Stomach (tissue), 8 donors: ENCODE measurements at regions not wholly inside any gene's neighbourhood (a gene's known extent, or its start where the extent isn't known, plus 50 kb on each side); places are given as distances from the start of the nearest gene placed in this dataset.
A peak's percentile ranks its signal among the peaks of the same experiment; 100 is the strongest.
"Not testable (repeated sequence)": the region's sequence is repeated elsewhere in the genome, so short reads cannot be mapped to it uniquely, and the experiment has no call there.

ENCODE experiments used
- DNase-seq, 2 donors: peaks; one replicate each; pipeline versions ENCODE4 v3.0.0 to v3.0.0-alpha.2; 2013 to 2019
- H3K27ac ChIP-seq, 5 donors: fragments of 200-600 bp in 4 of 5; sonication (generic) in 4 of 5; one replicate each; pipeline ENCODE4 v1.5.1; 2013 to 2019; ENCODE audit warnings: mild to moderate bottlenecking in 1 of 5, moderate library complexity in 1 of 5
- H3K27me3 ChIP-seq, 3 donors: fragments of 200-600 bp; sonication (generic); one replicate each; pipeline ENCODE4 v1.5.1; 2017 to 2019; ENCODE audit warnings: mixed run types in 1 of 3
- H3K36me3 ChIP-seq, 4 donors: fragments of 200-600 bp; sonication (generic); 1 replicate in 3 of 4; 2 replicates in 1 of 4; pipeline ENCODE4 v1.5.1; 2016 to 2019
- H3K4me1 ChIP-seq, 4 donors: fragments of 200-600 bp; sonication (generic); one replicate each; pipeline ENCODE4 v1.5.1; 2016 to 2019
- H3K4me3 ChIP-seq, 4 donors: fragments of 200-600 bp; sonication (generic) in 3 of 4; one replicate each; pipeline ENCODE4 v1.5.1; 2016 to 2019; ENCODE audit warnings: mild to moderate bottlenecking in 1 of 4
- H3K9me3 ChIP-seq, 4 donors: fragments of 200-600 bp; sonication (generic); one replicate each; pipeline ENCODE4 v1.5.1; 2016 to 2019
- CTCF ChIP-seq, 7 experiments: fragments of 450-650 bp in 4 of 7; fragments of 200-600 bp in 3 of 7; sonication (generic) in 3 of 7; IDR thresholded peaks; one replicate each; pipeline ENCODE4 v1.5.1; 2016 to 2019; ENCODE audit warnings: antibody characterized with exemption in 7 of 7, control low read depth in 2 of 7, mild to moderate bottlenecking in 1 of 7
- EP300 ChIP-seq: sonication (generic); formaldehyde crosslinking; IDR thresholded peaks from one replicate; pipeline ENCODE4 v1.6.1; 2017; ENCODE audit warnings: antibody characterized with exemption
- POLR2A ChIP-seq, 4 donors: fragments of 450-650 bp; IDR thresholded peaks; one replicate each; pipeline ENCODE4 v1.6.1; 2016; ENCODE audit warnings: antibody characterized with exemption in 4 of 4, control low read depth in 2 of 4, mild to moderate bottlenecking in 1 of 4, moderate library complexity in 1 of 4
- POLR2AphosphoS5 ChIP-seq, 3 donors: sonication (generic); formaldehyde crosslinking; IDR thresholded peaks; one replicate each; pipeline ENCODE4 v1.6.1; 2016; ENCODE audit warnings: antibody characterized with exemption in 3 of 3
- WGBS, 5 donors: extraction: QIAGEN DNeasy Blood & Tissue Kit in 3 of 5; methylation state at CpG; one replicate each; pipeline versions ENCODE4 v1.1.5 to v1.1.7; 2013 to 2018; 5-methylcytosine and 5-hydroxymethylcytosine counted together
- intact Hi-C: fragments of 100-400 bp; cut with DNase I; formaldehyde crosslinking; loops from one replicate; pipeline ENCODE4 v1.15.1; 2023; ENCODE audit warnings: low total_unique reads
- donor health status: healthy with polysubstance abuse.
- donor health status: Bipolar disorder and iron deficiency.
- donor health status: healthy.

GRCh38 chr12:89228491-89228890 is 123.8 kb downstream of the DUSP6 start:
- intact Hi-C loops = no loop called here
- Histone ChIP-seq H3K27me3 (no peaks in the 10 kb centered on the region), H3K4me3 (no peak overlapping the region), H3K4me1 (peaks cover 9 to 17% (median 12%) of the 10 kb centered on the region in 4 donors), H3K27ac (no peak overlapping the region), H3K36me3 (no peaks in the 10 kb centered on the region), H3K9me3 (no peaks in the 10 kb centered on the region)
- 61 to 94% (median 77%) methylated on average over 3 of the region's 3 CpGs for WGBS, 5 donors
- no peak for TF ChIP-seq POLR2A (IDR thresholded peaks at IDR 0.05)
- no peak for TF ChIP-seq POLR2AphosphoS5 (IDR thresholded peaks at IDR 0.05)
- no peak for TF ChIP-seq EP300
- no peak for TF ChIP-seq CTCF (IDR thresholded peaks at IDR 0.05)
- no peak for DNase-seq

GRCh38 chr12:89227774-89228173 is 124.5 kb downstream of the DUSP6 start:
- no peaks in the 10 kb centered on the region for H3K9me3 ChIP-seq
- TF ChIP-seq EP300 (no peak), POLR2A (IDR thresholded peaks at IDR 0.05) (no peak), POLR2AphosphoS5 (IDR thresholded peaks at IDR 0.05) (no peak), CTCF (IDR thresholded peaks at IDR 0.05) (no peak)
- H3K4me3 ChIP-seq = no peak overlapping the region
- no peak overlapping the region for H3K27ac ChIP-seq
- intact Hi-C loops = no loop called here
- H3K4me1 ChIP-seq = peaks cover 9 to 17% (median 12%) of the 10 kb centered on the region in 4 donors
- DNase-seq = no peak
- no peaks in the 10 kb centered on the region for H3K27me3 ChIP-seq
- no peaks in the 10 kb centered on the region for H3K36me3 ChIP-seq
- 85 to 97% (median 94%) methylated on average over 2 of the region's 2 CpGs for WGBS, 5 donors

DNA sequence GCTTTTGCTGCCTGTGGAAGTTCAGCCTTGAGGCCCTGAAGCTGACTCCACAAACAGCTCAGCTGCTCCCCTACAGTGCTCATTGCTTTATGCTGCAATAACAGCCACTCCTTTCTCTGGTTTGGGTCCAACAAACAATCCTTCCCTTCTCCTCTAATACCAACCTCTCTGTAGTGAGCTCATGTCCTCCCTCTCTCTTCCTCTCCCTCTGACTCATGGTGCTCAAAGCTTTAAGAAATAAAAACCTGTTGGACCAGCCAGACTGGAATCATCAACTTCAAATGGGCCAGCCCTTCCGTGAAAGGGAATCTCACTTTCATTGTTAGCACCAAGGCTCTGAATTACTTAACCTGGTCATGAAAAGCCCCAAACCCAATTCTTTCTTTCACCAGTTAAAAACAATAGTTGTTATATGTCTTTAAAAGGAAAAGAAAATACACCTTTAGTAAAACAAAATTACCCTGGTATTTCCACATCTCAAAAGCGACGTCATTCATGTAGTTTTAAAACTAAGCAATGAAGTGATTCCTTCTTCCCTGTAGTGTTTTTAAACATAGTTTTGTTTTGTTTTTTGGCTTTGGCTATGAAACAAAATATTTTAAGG is 126.4 kb downstream of the DUSP6 start:
- intact Hi-C loops = no loop called here
- no peak overlapping the region for H3K4me3 ChIP-seq
- 36 to 53% (median 41%) methylated on average over 3 of the region's 3 CpGs for WGBS, 5 donors
- no peaks in the 10 kb centered on the region for H3K36me3 ChIP-seq
- peak overlapping the region; percentile 21 to 62 (median 49) for H3K27ac ChIP-seq
- H3K4me1 ChIP-seq = peaks cover 9 to 17% (median 12%) of the 10 kb centered on the region in 4 donors
- no peaks in the 10 kb centered on the region for H3K27me3 ChIP-seq
- H3K9me3 ChIP-seq = no peaks in the 10 kb centered on the region
- peak in 2 of 3 donors; percentile 80 to 91 for TF ChIP-seq POLR2AphosphoS5 (IDR thresholded peaks at IDR 0.05)
- TF ChIP-seq POLR2A (IDR thresholded peaks at IDR 0.05) = no peak
- DNase-seq = peak; percentile 62 to 93

GRCh38 chr12:89225401-89225800 is 126.9 kb downstream of the DUSP6 start:
- TF ChIP-seq EP300 (no peak), POLR2AphosphoS5 (IDR thresholded peaks at IDR 0.05) (no peak), POLR2A (IDR thresholded peaks at IDR 0.05) (no peak), CTCF (IDR thresholded peaks at IDR 0.05) (no peak)
- H3K27ac ChIP-seq = peak overlapping the region; percentile 21 to 62 (median 49)
- H3K27me3 ChIP-seq = no peaks in the 10 kb centered on the region
- DNase-seq = peak in 1 of 2 donors; percentile 65
- peaks cover 9 to 17% (median 12%) of the 10 kb centered on the region in 4 donors for H3K4me1 ChIP-seq
- H3K4me3 ChIP-seq = no peak overlapping the region
- WGBS, 5 donors = 58 to 75% (median 67%) methylated on average over 5 of the region's 5 CpGs
- H3K9me3 ChIP-seq = no peaks in the 10 kb centered on the region
- intact Hi-C loops = no loop called here
- H3K36me3 ChIP-seq = no peaks in the 10 kb centered on the region

DNA sequence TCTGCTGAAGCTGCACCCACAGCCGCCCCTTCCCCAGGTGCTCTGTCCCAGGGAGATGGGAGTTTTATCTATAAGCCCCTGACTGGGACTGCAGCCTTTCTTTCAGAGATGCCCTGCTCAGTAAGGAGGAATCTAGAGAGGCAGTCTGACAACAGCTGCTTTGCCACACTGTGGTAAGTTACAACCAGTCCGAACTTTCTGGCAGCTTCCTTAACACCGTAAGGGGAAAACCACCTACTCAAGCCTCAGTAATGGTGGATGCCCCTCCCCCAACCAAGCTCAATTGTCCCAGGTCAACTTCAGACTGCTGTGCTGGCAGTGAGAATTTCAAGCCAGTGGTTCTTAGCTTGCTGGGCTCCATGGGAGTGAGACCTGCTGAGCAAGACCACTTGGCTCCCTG is 129.7 kb downstream of the DUSP6 start:
- H3K36me3 ChIP-seq, H3K4me3 ChIP-seq, H3K27me3 ChIP-seq, intact Hi-C loops, H3K27ac ChIP-seq, H3K9me3 ChIP-seq, DNase-seq: not testable (repeated sequence)
- peaks cover 9 to 17% (median 12%) of the 10 kb centered on the region in 4 donors for H3K4me1 ChIP-seq
- WGBS, 5 donors = 76 to 96% (median 86%) methylated on average over 3 of the region's 3 CpGs
